H1 (cell line): ENCODE measurements at regions not wholly inside any gene's neighbourhood (a gene's known extent, or its start where the extent isn't known, plus 50 kb on each side); places are given as distances from the start of the nearest gene placed in this dataset.

ENCODE experiments used
- CTCF ChIA-PET: fragments of 300-600 bp; sonication (Branson Sonifier 250); formaldehyde crosslinking; loops from one replicate; lab custom pipeline; 2021; ENCODE audit not compliant: partially characterized antibody; lab: Charles Lee
- POLR2A ChIA-PET: fragments of 300-600 bp; sonication (Branson Sonifier 250); formaldehyde crosslinking; loops from one replicate; lab custom pipeline; 2021; ENCODE audit warnings: inconsistent platforms; ENCODE audit not compliant: partially characterized antibody; lab: Charles Lee
- DNase-seq, 2 experiments: peaks; one replicate each; pipeline versions ENCODE4 v3.0.0 to v3.0.0-alpha.2; 2010 to 2022; ENCODE audit warnings: low spot score in 2 of 2, low read depth in 1 of 2, mixed read lengths in 1 of 2
- FAIRE-seq: peaks from 2 replicates; lab custom pipeline; 2011; peaks lifted over from hg19 to GRCh38; lab: Jason Lieb, UNC
- H2AFZ ChIP-seq: 2 replicates; pipeline ENCODE4 v1.8.1; 2012; ENCODE audit warnings: low read length, inconsistent platforms
- H2AK5ac ChIP-seq: 2 replicates; pipeline ENCODE4 v1.6.1; 2013; ENCODE audit warnings: low read depth, low read length
- H2BK120ac ChIP-seq: replicated peaks from 2 replicates; pipeline ENCODE3; 2013; ENCODE audit warnings: low read depth, low read length, inconsistent platforms
- H2BK12ac ChIP-seq: 2 replicates; pipeline ENCODE4 v1.6.1; 2013; ENCODE audit warnings: low read depth, low read length
- H2BK15ac ChIP-seq: 2 replicates; pipeline ENCODE4 v1.6.1; 2013; ENCODE audit warnings: low read length
- H2BK20ac ChIP-seq: 2 replicates; pipeline ENCODE4 v1.6.1; 2013; ENCODE audit warnings: low read length
- H2BK5ac ChIP-seq: 2 replicates; pipeline ENCODE4 v1.6.1; 2013; ENCODE audit warnings: low read depth, low read length
- H3K14ac ChIP-seq: 2 replicates; pipeline ENCODE4 v1.6.1; 2013; ENCODE audit warnings: inconsistent platforms; ENCODE audit not compliant: insufficient read length
- H3K18ac ChIP-seq: 2 replicates; pipeline ENCODE4 v1.6.1; 2013; ENCODE audit warnings: low read length; ENCODE audit errors: extremely low read depth
- H3K23ac ChIP-seq: 2 replicates; pipeline ENCODE4 v1.6.1; 2013; ENCODE audit warnings: inconsistent platforms; ENCODE audit not compliant: insufficient read length
- H3K23me2 ChIP-seq: 2 replicates; pipeline ENCODE4 v1.6.1; 2013; ENCODE audit warnings: low read depth, low read length
- H3K27ac ChIP-seq: 2 replicates; pipeline ENCODE4 v1.6.1; 2011; ENCODE audit warnings: low read depth, low read length, inconsistent platforms
- H3K27me3 ChIP-seq, 4 experiments: replicated peaks in 1 of 4; 1 replicate in 1 of 4; 2 replicates in 3 of 4; pipeline versions ENCODE4 v1.6.1 to v1.8.1; 2011 to 2013; ENCODE audit warnings: low read length in 3 of 4, mild to moderate bottlenecking in 3 of 4, inconsistent platforms in 2 of 4, mixed read lengths in 2 of 4, moderate library complexity in 1 of 4; ENCODE audit not compliant: control insufficient read depth in 3 of 4, insufficient read depth in 3 of 4; ENCODE audit errors: extremely low read depth in 1 of 4
- H3K36me3 ChIP-seq, 4 experiments: 2 replicates each; pipeline versions ENCODE4 v1.6.1 to v1.8.1; 2011 to 2013; ENCODE audit warnings: mild to moderate bottlenecking in 4 of 4, low read length in 3 of 4, moderate library complexity in 2 of 4, control low read depth in 1 of 4, inconsistent platforms in 1 of 4; ENCODE audit not compliant: insufficient read depth in 4 of 4, control insufficient read depth in 2 of 4
- H3K4ac ChIP-seq: replicated peaks from 2 replicates; pipeline ENCODE3; 2013; ENCODE audit warnings: low read length, low read depth, mixed read lengths, inconsistent platforms; ENCODE audit not compliant: insufficient read length
- H3K4me1 ChIP-seq, 4 experiments: replicated peaks in 1 of 4; 1 replicate in 1 of 4; 2 replicates in 3 of 4; pipeline versions ENCODE4 v1.6.1 to v1.8.1; 2011 to 2013; ENCODE audit warnings: low read length in 3 of 4, inconsistent platforms in 2 of 4, mixed read lengths in 1 of 4; ENCODE audit not compliant: insufficient read depth in 4 of 4, control insufficient read depth in 3 of 4
- H3K4me2 ChIP-seq, 2 experiments: 2 replicates each; pipeline versions ENCODE4 v1.6.1 to v1.8.1; 2011 to 2013; ENCODE audit warnings: low read depth in 2 of 2, low read length in 2 of 2, control low read depth in 1 of 2, inconsistent platforms in 1 of 2, mild to moderate bottlenecking in 1 of 2; ENCODE audit not compliant: insufficient read depth in 1 of 2
- H3K4me3 ChIP-seq, 4 experiments: fragments of 200-600, 300-600 bp in 1 of 4; sonication (generic), shearing (Covaris generic), sonication (Bioruptor Twin) in 1 of 4; 2 replicates each; pipeline versions ENCODE4 v1.5.1 to v1.8.1; 2011 to 2016; ENCODE audit warnings: low read length in 4 of 4, low read depth in 3 of 4, control low read depth in 2 of 4, inconsistent platforms in 2 of 4, mild to moderate bottlenecking in 2 of 4, mixed read lengths in 1 of 4, moderate library complexity in 1 of 4; ENCODE audit not compliant: insufficient read depth in 2 of 4; ENCODE audit errors: extremely low read depth in 1 of 4
- H3K56ac ChIP-seq: replicated peaks from 2 replicates; pipeline ENCODE3; 2013; ENCODE audit warnings: low read depth, mild to moderate bottlenecking, mixed read lengths, low read length, inconsistent platforms; ENCODE audit not compliant: insufficient read length
- H3K79me1 ChIP-seq: 2 replicates; pipeline ENCODE4 v1.6.1; 2013; ENCODE audit warnings: low read depth, low read length, control low read depth
- H3K79me2 ChIP-seq, 2 experiments: 2 replicates each; pipeline versions ENCODE4 v1.6.1 to v1.8.1; 2012 to 2013; ENCODE audit warnings: low read length in 2 of 2, mild to moderate bottlenecking in 2 of 2, inconsistent platforms in 1 of 2; ENCODE audit not compliant: insufficient read depth in 2 of 2, control insufficient read depth in 1 of 2
- H3K9ac ChIP-seq, 4 experiments: replicated peaks in 1 of 4; 1 replicate in 1 of 4; 2 replicates in 3 of 4; pipeline versions ENCODE4 v1.6.1 to v1.8.1; 2011 to 2013; ENCODE audit warnings: low read depth in 3 of 4, low read length in 3 of 4, control low read depth in 2 of 4, mild to moderate bottlenecking in 2 of 4, moderate library complexity in 2 of 4, inconsistent platforms in 1 of 4; ENCODE audit errors: extremely low read depth in 1 of 4
- H3K9me3 ChIP-seq, 2 experiments: 2 replicates each; pipeline versions ENCODE4 v1.6.1 to v1.8.1; 2012 to 2013; ENCODE audit warnings: mild to moderate bottlenecking in 2 of 2, moderate library complexity in 2 of 2, control low read depth in 1 of 2, inconsistent platforms in 1 of 2, low read depth in 1 of 2, low read length in 1 of 2, mixed read lengths in 1 of 2; ENCODE audit not compliant: insufficient read depth in 2 of 2
- H4K20me1 ChIP-seq, 2 experiments: replicated peaks in 1 of 2; 2 replicates each; pipeline versions ENCODE3 to v1.8.1; 2011 to 2013; ENCODE audit warnings: inconsistent platforms in 2 of 2, low read length in 2 of 2, mild to moderate bottlenecking in 1 of 2; ENCODE audit not compliant: insufficient read depth in 2 of 2, control insufficient read depth in 1 of 2
- H4K5ac ChIP-seq: 2 replicates; pipeline ENCODE4 v1.6.1; 2013; ENCODE audit warnings: low read length, low read depth, mixed read lengths, inconsistent platforms; ENCODE audit not compliant: insufficient read length
- H4K8ac ChIP-seq: 2 replicates; pipeline ENCODE4 v1.8.0; 2013; ENCODE audit warnings: mild to moderate bottlenecking, moderate library complexity, low read length, inconsistent platforms; ENCODE audit not compliant: insufficient read depth; ENCODE audit errors: extremely low read depth
- H4K91ac ChIP-seq: replicated peaks from 2 replicates; pipeline ENCODE3; 2013; ENCODE audit warnings: low read length, mixed read lengths, inconsistent platforms; ENCODE audit not compliant: insufficient read length
- ATF3 ChIP-seq: IDR thresholded peaks from 2 replicates; pipeline ENCODE4 v1.6.1; 2011; ENCODE audit warnings: low read depth, mild to moderate bottlenecking, low read length; ENCODE audit not compliant: insufficient read depth
- BACH1 ChIP-seq: IDR thresholded peaks from 2 replicates; pipeline ENCODE4 v1.6.1; 2012; ENCODE audit warnings: low read length, improper control_type of control experiment
- BCL11A ChIP-seq, 2 experiments: IDR thresholded peaks; one replicate each; pipeline ENCODE4 v1.6.1; 2011; ENCODE audit warnings: low read depth in 2 of 2, low read length in 2 of 2, mild to moderate bottlenecking in 2 of 2
- CBX8 ChIP-seq: fragments of 300-800, 300-1000 bp; sonication (generic); IDR thresholded peaks from 2 replicates; pipeline ENCODE4 v1.7.1; 2016; ENCODE audit warnings: low read depth, low read length, borderline replicate concordance
- CHD2 ChIP-seq: IDR thresholded peaks from 2 replicates; pipeline ENCODE4 v1.6.1; 2012; ENCODE audit warnings: low read length, improper control_type of control experiment
- CTBP2 ChIP-seq: IDR thresholded peaks from 2 replicates; pipeline ENCODE4 v1.7.0; 2011; ENCODE audit warnings: borderline replicate concordance, mild to moderate bottlenecking, moderate library complexity, mixed read lengths, low read length; ENCODE audit not compliant: insufficient read depth, insufficient read length
- EP300 ChIP-seq, 2 experiments: IDR thresholded peaks; 1 replicate in 1 of 2; 2 replicates in 1 of 2; pipeline ENCODE4 v1.6.1; 2011 to 2012; ENCODE audit warnings: low read depth in 2 of 2, low read length in 2 of 2, mild to moderate bottlenecking in 2 of 2, borderline replicate concordance in 1 of 2, inconsistent platforms in 1 of 2, moderate library complexity in 1 of 2
- KDM5A ChIP-seq: fragments of 200-600 bp; IDR thresholded peaks from 2 replicates; pipeline ENCODE4 v1.7.1; 2012; ENCODE audit warnings: mild to moderate bottlenecking, low read length, inconsistent platforms, mixed read lengths
- WGBS, 2 experiments: shearing (Covaris generic) in 1 of 2; methylation state at CpG; one replicate each; pipeline versions ENCODE4 v1.1.6 to v1.1.7; 2013 to 2015; ENCODE audit warnings: low lambda C conversion rate in 2 of 2, mixed read lengths in 2 of 2, inconsistent platforms in 1 of 2, low coverage in 1 of 2, missing lambda C conversion rate in 1 of 2; ENCODE audit not compliant: insufficient replicate concordance in 2 of 2, insufficient coverage in 1 of 2, insufficient read length in 1 of 2; ENCODE audit errors: extremely low coverage in 1 of 2, missing lambda C conversion rate in 1 of 2; 5-methylcytosine and 5-hydroxymethylcytosine counted together
- TF ChIP-seq, protein P1 (sequence below), 3 experiments: IDR thresholded peaks; 1 replicate in 2 of 3; 2 replicates in 1 of 3; pipeline versions ENCODE4 v1.5.1 to v1.6.1; 2011; ENCODE audit warnings: low read length in 3 of 3, mild to moderate bottlenecking in 3 of 3, inconsistent platforms in 2 of 3, low read depth in 1 of 3, moderate library complexity in 1 of 3; ENCODE audit not compliant: insufficient read depth in 1 of 3; ENCODE audit errors: control extremely low read depth in 1 of 3
- TF ChIP-seq, protein P2 (sequence below): IDR thresholded peaks from 2 replicates; pipeline ENCODE4 v1.6.1; 2012; ENCODE audit warnings: inconsistent platforms

DNA sequence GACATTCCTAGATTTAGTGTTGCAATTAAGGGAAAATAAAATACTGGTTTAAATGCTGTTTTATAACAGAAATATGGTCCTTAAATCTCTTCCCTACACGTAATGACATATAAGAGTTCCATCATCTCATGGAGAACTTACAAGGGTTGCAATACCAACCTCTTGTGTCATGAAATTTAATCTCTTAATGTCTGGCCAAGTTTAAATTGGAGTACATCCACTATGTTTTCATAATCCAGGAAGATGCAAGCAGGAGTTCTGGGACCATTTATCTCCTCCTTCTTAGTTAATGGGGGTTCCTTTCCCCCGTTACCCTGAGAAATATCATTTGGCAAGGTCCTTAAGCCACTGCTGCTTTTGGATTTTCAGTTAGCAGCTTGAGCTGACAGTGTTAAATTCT lies 126.0 kb upstream of the ACVR2A start:
- no peak overlapping the region for H4K91ac ChIP-seq
- H3K27me3 ChIP-seq: no peaks in the 10 kb centered on the region
- no peak overlapping the region for H3K27ac ChIP-seq
- no peaks in the 10 kb centered on the region for H3K36me3 ChIP-seq
- H3K23me2 ChIP-seq: no peaks in the 10 kb centered on the region
- DNase-seq (no peak), FAIRE-seq (no peak)
- H3K4me1 ChIP-seq: peaks cover 0 to 4% (median under 1%) of the 10 kb centered on the region in 4 experiments; a peak in 3 of 7 replicates
- H2AK5ac ChIP-seq: no peak overlapping the region
- H3K9me3 ChIP-seq: no peaks in the 10 kb centered on the region
- no peak overlapping the region for H3K18ac ChIP-seq
- no peak overlapping the region for H2BK20ac ChIP-seq
- no peak overlapping the region for H2AFZ ChIP-seq
- H3K9ac ChIP-seq: no peak overlapping the region
- no peak overlapping the region for H4K5ac ChIP-seq
- H3K14ac ChIP-seq: no peak overlapping the region
- no peak overlapping the region for H4K8ac ChIP-seq
- no peak overlapping the region for H3K23ac ChIP-seq
- WGBS, 2 experiments: 65% methylated on average over 2 of the region's 2 CpGs; no CpG with 5 or more reads in 1 of the 2 experiments
- no peak overlapping the region for H3K4me3 ChIP-seq
- ChIA-PET POLR2A (no interaction called here), CTCF (no interaction called here)
- H2BK120ac ChIP-seq: no peak overlapping the region
- no peak overlapping the region for H3K4ac ChIP-seq
- no peak overlapping the region for H2BK5ac ChIP-seq
- no peaks in the 10 kb centered on the region for H4K20me1 ChIP-seq
- no peak overlapping the region for H2BK15ac ChIP-seq
- H3K4me2 ChIP-seq: no peak overlapping the region
- no peak overlapping the region for H3K56ac ChIP-seq
- no peaks in the 10 kb centered on the region for H3K79me2 ChIP-seq
- H3K79me1 ChIP-seq: no peaks in the 10 kb centered on the region
- no peak overlapping the region for H2BK12ac ChIP-seq
- TF ChIP-seq, protein P1, sequence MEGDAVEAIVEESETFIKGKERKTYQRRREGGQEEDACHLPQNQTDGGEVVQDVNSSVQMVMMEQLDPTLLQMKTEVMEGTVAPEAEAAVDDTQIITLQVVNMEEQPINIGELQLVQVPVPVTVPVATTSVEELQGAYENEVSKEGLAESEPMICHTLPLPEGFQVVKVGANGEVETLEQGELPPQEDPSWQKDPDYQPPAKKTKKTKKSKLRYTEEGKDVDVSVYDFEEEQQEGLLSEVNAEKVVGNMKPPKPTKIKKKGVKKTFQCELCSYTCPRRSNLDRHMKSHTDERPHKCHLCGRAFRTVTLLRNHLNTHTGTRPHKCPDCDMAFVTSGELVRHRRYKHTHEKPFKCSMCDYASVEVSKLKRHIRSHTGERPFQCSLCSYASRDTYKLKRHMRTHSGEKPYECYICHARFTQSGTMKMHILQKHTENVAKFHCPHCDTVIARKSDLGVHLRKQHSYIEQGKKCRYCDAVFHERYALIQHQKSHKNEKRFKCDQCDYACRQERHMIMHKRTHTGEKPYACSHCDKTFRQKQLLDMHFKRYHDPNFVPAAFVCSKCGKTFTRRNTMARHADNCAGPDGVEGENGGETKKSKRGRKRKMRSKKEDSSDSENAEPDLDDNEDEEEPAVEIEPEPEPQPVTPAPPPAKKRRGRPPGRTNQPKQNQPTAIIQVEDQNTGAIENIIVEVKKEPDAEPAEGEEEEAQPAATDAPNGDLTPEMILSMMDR (IDR thresholded peaks at IDR 0.05; ENCODE audit: control extremely low read depth in 1 of 3, insufficient read depth in 1 of 3, low read depth in 1 of 3, low read length in 3 of 3): no peak
- no peak for TF ChIP-seq CHD2
- TF ChIP-seq EP300 (IDR thresholded peaks at IDR 0.05; ENCODE audit: borderline replicate concordance in 1 of 2, low read depth in 2 of 2, low read length in 2 of 2): no peak
- TF ChIP-seq BCL11A (IDR thresholded peaks at IDR 0.05; ENCODE audit: low read depth in 2 of 2, low read length in 2 of 2): no peak
- no peak for TF ChIP-seq KDM5A
- TF ChIP-seq BACH1: no peak
- TF ChIP-seq CTBP2: no peak
- no peak for TF ChIP-seq ATF3
- TF ChIP-seq CBX8: no peak
- TF ChIP-seq, protein P2, sequence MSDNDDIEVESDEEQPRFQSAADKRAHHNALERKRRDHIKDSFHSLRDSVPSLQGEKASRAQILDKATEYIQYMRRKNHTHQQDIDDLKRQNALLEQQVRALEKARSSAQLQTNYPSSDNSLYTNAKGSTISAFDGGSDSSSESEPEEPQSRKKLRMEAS: no peak
